Suprapubic skin (tissue), 4 donors: ENCODE measurements at regions not wholly inside any gene's neighbourhood (a gene's known extent, or its start where the extent isn't known, plus 50 kb on each side); places are given as distances from the start of the nearest gene placed in this dataset.

Experiments
- CTCF ChIP-seq, 2 donors: fragments of 200-600 bp in 1 of 2; fragments of 450-650 bp in 1 of 2; sonication (generic) in 1 of 2; IDR thresholded peaks; one replicate each; pipeline ENCODE4 v1.5.1; 2016 to 2019; ENCODE audit warnings: antibody characterized with exemption in 2 of 2, mild to moderate bottlenecking in 1 of 2, moderate library complexity in 1 of 2
- EP300 ChIP-seq: sonication (generic); formaldehyde crosslinking; IDR thresholded peaks from one replicate; pipeline ENCODE4 v1.6.1; 2017; ENCODE audit warnings: antibody characterized with exemption
- POLR2AphosphoS5 ChIP-seq, 3 donors: sonication (generic); formaldehyde crosslinking; IDR thresholded peaks; one replicate each; pipeline ENCODE4 v1.6.1; 2017; ENCODE audit warnings: antibody characterized with exemption in 3 of 3

- TF ChIP-seq CTCF (IDR thresholded peaks at IDR 0.05) = no peak
- no peak for TF ChIP-seq EP300
- no peak for TF ChIP-seq POLR2AphosphoS5 (IDR thresholded peaks at IDR 0.05)
These were observed 331.5 kb downstream of the SAMD5 start for GRCh38 chr6:147839708-147840610.
